ENCODE measurements at regions not wholly inside any gene's neighbourhood (a gene's known extent, or its start where the extent isn't known, plus 50 kb on each side); places are given as distances from the start of the nearest gene placed in this dataset.

DNA sequence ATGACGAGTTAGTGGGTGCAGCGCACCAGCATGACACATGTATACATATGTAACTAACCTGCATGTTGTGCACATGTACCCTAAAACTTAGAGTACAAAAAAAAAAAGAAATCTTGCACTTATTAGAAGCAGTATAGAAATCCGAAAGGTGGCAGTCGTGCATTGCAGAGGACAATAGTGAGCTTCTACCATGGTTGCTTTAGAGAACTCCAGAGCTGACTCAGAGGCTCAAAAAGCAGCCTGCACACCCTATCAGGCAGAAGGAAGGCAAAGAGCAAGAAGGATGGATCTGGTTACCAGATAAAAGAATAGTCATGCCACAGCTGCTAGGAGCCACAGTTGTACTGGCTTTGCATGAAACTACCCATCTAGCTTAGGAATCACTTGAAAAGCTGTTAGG, 796.0 kb upstream of the TSPY4 start:
- H3K4me3 ChIP-seq: no peak overlapping the region
- no peak for DNase-seq (ENCODE audit: low spot score in 2 of 2)
- H3K27me3 ChIP-seq: no peaks in the 10 kb centered on the region
- H3K36me3 ChIP-seq: no peaks in the 10 kb centered on the region
- TF ChIP-seq EP300 (IDR thresholded peaks at IDR 0.05) (no peak), POLR2AphosphoS5 (IDR thresholded peaks at IDR 0.05) (no peak), POLR2A (IDR thresholded peaks at IDR 0.05) (no peak)
- TF ChIP-seq, protein P1, sequence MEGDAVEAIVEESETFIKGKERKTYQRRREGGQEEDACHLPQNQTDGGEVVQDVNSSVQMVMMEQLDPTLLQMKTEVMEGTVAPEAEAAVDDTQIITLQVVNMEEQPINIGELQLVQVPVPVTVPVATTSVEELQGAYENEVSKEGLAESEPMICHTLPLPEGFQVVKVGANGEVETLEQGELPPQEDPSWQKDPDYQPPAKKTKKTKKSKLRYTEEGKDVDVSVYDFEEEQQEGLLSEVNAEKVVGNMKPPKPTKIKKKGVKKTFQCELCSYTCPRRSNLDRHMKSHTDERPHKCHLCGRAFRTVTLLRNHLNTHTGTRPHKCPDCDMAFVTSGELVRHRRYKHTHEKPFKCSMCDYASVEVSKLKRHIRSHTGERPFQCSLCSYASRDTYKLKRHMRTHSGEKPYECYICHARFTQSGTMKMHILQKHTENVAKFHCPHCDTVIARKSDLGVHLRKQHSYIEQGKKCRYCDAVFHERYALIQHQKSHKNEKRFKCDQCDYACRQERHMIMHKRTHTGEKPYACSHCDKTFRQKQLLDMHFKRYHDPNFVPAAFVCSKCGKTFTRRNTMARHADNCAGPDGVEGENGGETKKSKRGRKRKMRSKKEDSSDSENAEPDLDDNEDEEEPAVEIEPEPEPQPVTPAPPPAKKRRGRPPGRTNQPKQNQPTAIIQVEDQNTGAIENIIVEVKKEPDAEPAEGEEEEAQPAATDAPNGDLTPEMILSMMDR (IDR thresholded peaks at IDR 0.05): no peak
- no CpG with 5 or more reads among the region's 4 CpGs for WGBS
- H3K27ac ChIP-seq: no peak overlapping the region
- H3K4me1 ChIP-seq: no peaks in the 10 kb centered on the region
- no peaks in the 10 kb centered on the region for H3K9me3 ChIP-seq

DNA sequence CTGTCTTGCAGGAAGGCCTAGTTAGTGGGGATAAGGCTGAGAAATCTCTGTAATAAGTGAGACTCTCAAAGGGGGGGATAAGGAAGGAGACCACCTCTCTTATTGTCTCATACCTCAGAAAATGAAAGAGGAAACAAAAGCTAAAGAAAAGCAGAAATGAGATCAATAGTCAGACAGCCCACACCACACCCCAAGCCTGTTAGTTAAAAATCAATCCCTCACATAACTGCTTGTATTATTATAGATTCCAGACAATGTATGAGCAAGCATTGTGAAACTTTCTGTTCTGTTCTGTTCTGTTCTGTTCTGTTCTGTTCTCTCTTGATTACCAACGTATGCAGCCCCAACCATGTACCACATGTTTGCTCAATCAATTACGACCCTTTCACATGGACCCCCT, 792.5 kb upstream of the TSPY4 start:
- no peaks in the 10 kb centered on the region for H3K9me3 ChIP-seq
- H3K27ac ChIP-seq: no peak overlapping the region
- H3K36me3 ChIP-seq: no peaks in the 10 kb centered on the region
- no CpG with 5 or more reads among the region's 2 CpGs for WGBS
- no peak for DNase-seq (ENCODE audit: low spot score in 2 of 2)
- H3K4me1 ChIP-seq: no peaks in the 10 kb centered on the region
- no peaks in the 10 kb centered on the region for H3K27me3 ChIP-seq
- H3K4me3 ChIP-seq: no peak overlapping the region
- TF ChIP-seq, protein P1 (IDR thresholded peaks at IDR 0.05): no peak
- no peak for TF ChIP-seq POLR2A (IDR thresholded peaks at IDR 0.05)

DNA sequence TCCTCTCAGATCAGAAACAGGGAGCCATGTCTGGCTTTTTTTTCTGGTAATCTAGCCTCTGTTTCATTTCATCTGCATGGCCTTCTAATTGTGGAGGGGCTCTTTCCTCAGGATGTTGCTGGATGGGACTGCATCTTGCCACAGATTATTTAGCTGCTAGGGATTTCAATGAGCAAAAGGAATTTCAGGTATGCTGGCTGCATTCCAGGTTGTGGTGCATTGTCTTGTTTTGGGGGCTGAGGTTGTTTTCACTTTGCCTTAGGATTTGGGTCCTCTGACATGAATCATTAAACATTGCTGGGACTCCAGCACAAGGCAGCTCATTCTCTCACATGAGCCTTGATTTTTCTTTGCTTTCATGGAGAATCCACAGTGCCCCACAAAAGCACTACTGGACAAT, 789.3 kb upstream of the TSPY4 start:
- Histone ChIP-seq H3K27ac (no peak overlapping the region), H3K4me1 (no peaks in the 10 kb centered on the region), H3K36me3 (no peaks in the 10 kb centered on the region), H3K4me3 (no peak overlapping the region), H3K27me3 (no peaks in the 10 kb centered on the region), H3K9me3 (no peaks in the 10 kb centered on the region)
- no peak for DNase-seq (ENCODE audit: low spot score in 2 of 2)
- TF ChIP-seq EP300 (IDR thresholded peaks at IDR 0.05) (no peak), POLR2AphosphoS5 (IDR thresholded peaks at IDR 0.05) (no peak), POLR2A (IDR thresholded peaks at IDR 0.05) (no peak)
- TF ChIP-seq, protein P1 (IDR thresholded peaks at IDR 0.05): no peak

DNA sequence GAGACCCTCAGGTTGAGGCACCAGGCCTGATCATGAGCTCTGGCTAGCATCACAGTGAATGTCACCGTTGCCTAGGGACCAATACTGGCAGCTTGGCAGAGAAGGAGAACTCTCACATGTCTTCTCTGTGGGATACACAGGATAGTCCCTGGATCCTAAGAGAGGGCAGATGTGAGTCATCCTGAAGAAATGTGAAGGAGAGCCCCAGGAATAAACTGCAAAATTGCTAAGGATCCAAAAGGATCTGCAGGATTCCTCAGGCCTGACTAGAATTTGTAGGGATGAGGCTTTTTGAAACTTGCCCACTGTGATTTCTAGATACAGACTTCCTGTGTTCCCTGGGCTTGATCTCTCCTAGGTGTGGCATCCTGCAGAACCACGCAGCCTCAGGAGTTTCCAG, 785.9 kb upstream of the TSPY4 start:
- no peak for DNase-seq (ENCODE audit: low spot score in 2 of 2)
- Histone ChIP-seq H3K27ac (peak overlapping the region; percentile 18), H3K9me3 (no peaks in the 10 kb centered on the region), H3K36me3 (no peaks in the 10 kb centered on the region), H3K27me3 (no peaks in the 10 kb centered on the region), H3K4me3 (no peak overlapping the region), H3K4me1 (no peaks in the 10 kb centered on the region)
- TF ChIP-seq, protein P1 (IDR thresholded peaks at IDR 0.05): no peak
- TF ChIP-seq EP300 (IDR thresholded peaks at IDR 0.05) (no peak), POLR2AphosphoS5 (IDR thresholded peaks at IDR 0.05) (no peak), POLR2A (IDR thresholded peaks at IDR 0.05) (no peak)
- no CpG with 5 or more reads among the region's 2 CpGs for WGBS

DNA sequence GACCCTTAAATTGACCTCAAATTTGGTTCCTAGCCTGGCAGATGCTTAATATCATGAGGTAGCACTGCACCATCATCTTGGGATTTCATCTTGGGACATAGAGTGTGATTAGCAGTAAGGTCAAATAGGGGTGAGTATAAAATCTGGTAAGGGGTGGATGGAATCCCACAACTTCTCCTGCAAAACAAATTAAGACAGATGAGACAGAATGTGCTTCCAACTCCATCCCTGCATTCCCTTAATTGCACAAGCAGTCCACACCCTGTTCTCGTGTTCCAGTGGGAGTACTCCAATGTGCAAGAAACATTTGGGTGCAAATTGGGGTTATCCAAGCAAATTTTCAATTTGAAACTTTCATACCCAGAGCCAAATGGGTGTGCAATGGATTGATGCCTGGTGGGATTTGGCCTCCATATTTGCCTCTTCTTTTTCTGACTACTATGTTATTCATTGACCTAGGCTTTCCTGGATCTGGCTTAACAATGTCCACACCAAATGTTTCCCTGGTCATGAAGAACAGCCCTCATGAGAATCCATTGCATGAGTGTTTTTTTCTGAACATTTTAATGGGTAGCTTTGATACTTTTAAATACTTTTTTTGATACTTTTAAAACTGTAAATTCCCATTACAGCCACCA, 785.0 kb upstream of the TSPY4 start:
- no peak for DNase-seq (ENCODE audit: low spot score in 2 of 2)
- Histone ChIP-seq H3K4me1 (no peaks in the 10 kb centered on the region), H3K4me3 (no peak overlapping the region), H3K36me3 (no peaks in the 10 kb centered on the region), H3K27ac (peak overlapping the region; percentile 51), H3K27me3 (no peaks in the 10 kb centered on the region), H3K9me3 (no peaks in the 10 kb centered on the region)
- no CpG with 5 or more reads among the region's 1 CpG for WGBS
- peak in 1 of 3 donors; percentile 18 for TF ChIP-seq POLR2AphosphoS5 (IDR thresholded peaks at IDR 0.05)
- no peak for TF ChIP-seq EP300 (IDR thresholded peaks at IDR 0.05)
- TF ChIP-seq, protein P1 (IDR thresholded peaks at IDR 0.05): no peak
